ENCODE measurements at regions not wholly inside any gene's neighbourhood (a gene's known extent, or its start where the extent isn't known, plus 50 kb on each side); places are given as distances from the start of the nearest gene placed in this dataset.
"Not testable (repeated sequence)": the region's sequence is repeated elsewhere in the genome, so short reads cannot be mapped to it uniquely, and the experiment has no call there.

DNA sequence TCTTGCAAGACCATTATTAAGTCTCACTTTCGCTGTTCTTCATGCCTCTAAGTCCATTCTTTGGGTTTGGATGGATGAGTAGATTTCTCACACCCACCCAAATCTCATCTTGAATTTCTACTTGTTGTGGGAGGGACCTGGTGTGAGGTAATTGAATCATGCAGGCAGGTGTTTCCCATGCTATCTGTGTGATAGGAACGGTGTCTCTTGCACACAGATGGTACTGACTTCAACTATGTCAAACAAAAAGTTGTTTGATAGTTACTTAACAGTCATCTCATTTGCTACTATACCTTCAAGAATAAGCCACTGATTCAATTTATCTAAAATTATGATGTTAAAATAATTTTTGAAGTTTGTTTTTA, 99.7 kb downstream of the SPATA31A6 start:
- TF ChIP-seq, protein P1, sequence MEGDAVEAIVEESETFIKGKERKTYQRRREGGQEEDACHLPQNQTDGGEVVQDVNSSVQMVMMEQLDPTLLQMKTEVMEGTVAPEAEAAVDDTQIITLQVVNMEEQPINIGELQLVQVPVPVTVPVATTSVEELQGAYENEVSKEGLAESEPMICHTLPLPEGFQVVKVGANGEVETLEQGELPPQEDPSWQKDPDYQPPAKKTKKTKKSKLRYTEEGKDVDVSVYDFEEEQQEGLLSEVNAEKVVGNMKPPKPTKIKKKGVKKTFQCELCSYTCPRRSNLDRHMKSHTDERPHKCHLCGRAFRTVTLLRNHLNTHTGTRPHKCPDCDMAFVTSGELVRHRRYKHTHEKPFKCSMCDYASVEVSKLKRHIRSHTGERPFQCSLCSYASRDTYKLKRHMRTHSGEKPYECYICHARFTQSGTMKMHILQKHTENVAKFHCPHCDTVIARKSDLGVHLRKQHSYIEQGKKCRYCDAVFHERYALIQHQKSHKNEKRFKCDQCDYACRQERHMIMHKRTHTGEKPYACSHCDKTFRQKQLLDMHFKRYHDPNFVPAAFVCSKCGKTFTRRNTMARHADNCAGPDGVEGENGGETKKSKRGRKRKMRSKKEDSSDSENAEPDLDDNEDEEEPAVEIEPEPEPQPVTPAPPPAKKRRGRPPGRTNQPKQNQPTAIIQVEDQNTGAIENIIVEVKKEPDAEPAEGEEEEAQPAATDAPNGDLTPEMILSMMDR (IDR thresholded peaks at IDR 0.05) = not testable (repeated sequence)
- TF ChIP-seq POLR2A, POLR2AphosphoS5, EP300 (IDR thresholded peaks at IDR 0.05): not testable (repeated sequence)

Data from sigmoid colon (tissue), 4 donors.